Thyroid gland (tissue), 4 donors: ENCODE measurements at regions not wholly inside any gene's neighbourhood (a gene's known extent, or its start where the extent isn't known, plus 50 kb on each side); places are given as distances from the start of the nearest gene placed in this dataset.

Experiments
- POLR2A ChIP-seq, 2 donors: fragments of 450-650 bp; IDR thresholded peaks; one replicate each; pipeline ENCODE4 v1.6.1; 2017; ENCODE audit warnings: antibody characterized with exemption in 2 of 2, mild to moderate bottlenecking in 2 of 2, moderate library complexity in 1 of 2
- TF ChIP-seq, protein P1 (sequence below), 6 experiments: fragments of 200-600 bp in 3 of 6; fragments of 450-650 bp in 3 of 6; sonication (generic) in 3 of 6; IDR thresholded peaks; one replicate each; pipeline ENCODE4 v1.5.1; 2016 to 2019; ENCODE audit warnings: antibody characterized with exemption in 6 of 6, mild to moderate bottlenecking in 2 of 6, inconsistent platforms in 1 of 6, moderate library complexity in 1 of 6

DNA sequence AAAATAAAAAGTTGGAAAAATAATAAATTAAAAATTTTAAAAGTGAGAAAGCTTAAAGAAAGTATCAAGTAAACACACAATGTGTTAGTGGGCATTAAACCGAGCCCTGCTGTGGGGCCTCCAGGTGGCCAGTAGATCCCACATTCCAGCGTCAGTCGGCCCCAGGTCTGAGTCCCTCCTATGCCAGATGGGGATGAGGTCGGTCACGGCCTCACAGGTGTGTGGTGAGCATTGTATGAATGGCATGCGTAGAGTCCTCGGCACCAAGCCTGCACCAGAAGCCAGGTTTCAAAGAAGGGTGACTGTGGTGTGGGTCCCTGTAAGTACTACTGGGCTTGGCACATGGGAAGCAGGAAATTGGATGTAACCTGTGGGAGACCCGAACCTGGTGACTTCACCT, 75.6 kb upstream of the MSX1 start:
- TF ChIP-seq, protein P1, sequence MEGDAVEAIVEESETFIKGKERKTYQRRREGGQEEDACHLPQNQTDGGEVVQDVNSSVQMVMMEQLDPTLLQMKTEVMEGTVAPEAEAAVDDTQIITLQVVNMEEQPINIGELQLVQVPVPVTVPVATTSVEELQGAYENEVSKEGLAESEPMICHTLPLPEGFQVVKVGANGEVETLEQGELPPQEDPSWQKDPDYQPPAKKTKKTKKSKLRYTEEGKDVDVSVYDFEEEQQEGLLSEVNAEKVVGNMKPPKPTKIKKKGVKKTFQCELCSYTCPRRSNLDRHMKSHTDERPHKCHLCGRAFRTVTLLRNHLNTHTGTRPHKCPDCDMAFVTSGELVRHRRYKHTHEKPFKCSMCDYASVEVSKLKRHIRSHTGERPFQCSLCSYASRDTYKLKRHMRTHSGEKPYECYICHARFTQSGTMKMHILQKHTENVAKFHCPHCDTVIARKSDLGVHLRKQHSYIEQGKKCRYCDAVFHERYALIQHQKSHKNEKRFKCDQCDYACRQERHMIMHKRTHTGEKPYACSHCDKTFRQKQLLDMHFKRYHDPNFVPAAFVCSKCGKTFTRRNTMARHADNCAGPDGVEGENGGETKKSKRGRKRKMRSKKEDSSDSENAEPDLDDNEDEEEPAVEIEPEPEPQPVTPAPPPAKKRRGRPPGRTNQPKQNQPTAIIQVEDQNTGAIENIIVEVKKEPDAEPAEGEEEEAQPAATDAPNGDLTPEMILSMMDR (IDR thresholded peaks at IDR 0.05) = no peak
- no peak for TF ChIP-seq POLR2A (IDR thresholded peaks at IDR 0.05)
